ENCODE measurements at regions not wholly inside any gene's neighbourhood (a gene's known extent, or its start where the extent isn't known, plus 50 kb on each side); places are given as distances from the start of the nearest gene placed in this dataset.

- no peak for DNase-seq
These were observed 163.5 kb upstream of the SLC10A2 start for GRCh38 chr13:103229674-103230073.

GRCh38 chr13:103224804-103225203, 158.6 kb upstream of the SLC10A2 start:
- DNase-seq: no peak

GRCh38 chr13:103222683-103223082, 156.5 kb upstream of the SLC10A2 start:
- no peak for DNase-seq

GRCh38 chr13:103218253-103218652, 152.0 kb upstream of the SLC10A2 start:
- DNase-seq: no peak

GRCh38 chr13:103213152-103213551, 146.9 kb upstream of the SLC10A2 start:
- DNase-seq: no peak

GRCh38 chr13:103210348-103210747, 144.1 kb upstream of the SLC10A2 start:
- no peak for DNase-seq

GRCh38 chr13:103203735-103204330, 137.6 kb upstream of the SLC10A2 start:
- DNase-seq: no peak

GRCh38 chr13:103200118-103200885, 134.1 kb upstream of the SLC10A2 start:
- no peak for DNase-seq

GRCh38 chr13:103199380-103200088, 133.3 kb upstream of the SLC10A2 start:
- DNase-seq: no peak

- DNase-seq: no peak
These were observed 130.1 kb upstream of the SLC10A2 start for GRCh38 chr13:103196356-103196755.

GRCh38 chr13:103195762-103196161, 129.5 kb upstream of the SLC10A2 start:
- no peak for DNase-seq

GRCh38 chr13:103194871-103195270, 128.7 kb upstream of the SLC10A2 start:
- DNase-seq: no peak

GRCh38 chr13:103192511-103193135, 126.4 kb upstream of the SLC10A2 start:
- DNase-seq: no peak

GRCh38 chr13:103190841-103191240, 124.6 kb upstream of the SLC10A2 start:
- DNase-seq: no peak

- no peak for DNase-seq
These were observed 122.6 kb upstream of the SLC10A2 start for GRCh38 chr13:103188713-103189326.

- no peak for DNase-seq
These were observed 121.5 kb upstream of the SLC10A2 start for GRCh38 chr13:103187721-103188156.

GRCh38 chr13:103184413-103184812, 118.2 kb upstream of the SLC10A2 start:
- no peak for DNase-seq

- no peak for DNase-seq
These were observed 113.0 kb upstream of the SLC10A2 start for GRCh38 chr13:103178986-103179943.

GRCh38 chr13:103174966-103175365, 108.7 kb upstream of the SLC10A2 start:
- DNase-seq: no peak

GRCh38 chr13:103168901-103169508, 102.8 kb upstream of the SLC10A2 start:
- DNase-seq: no peak

GRCh38 chr13:103164251-103164650, 98.0 kb upstream of the SLC10A2 start:
- no peak for DNase-seq
